K562 (cell line): ENCODE measurements at regions not wholly inside any gene's neighbourhood (a gene's known extent, or its start where the extent isn't known, plus 50 kb on each side); places are given as distances from the start of the nearest gene placed in this dataset.

Source experiments
- ATAC-seq: fragments of 200-7000 bp; cut with Tn5 transposase; 3 replicates; pipeline ENCODE4 v1.9.1; 2020; ENCODE audit warnings: moderate library complexity
- BruUV-seq: library from RNA; stranded (reverse); fragments of 400-500 nt; replicated peaks from 2 replicates; lab custom pipeline; 2021; lab: Mats Ljungman, UMichigan
- CTCF ChIA-PET: fragments of 300-600 bp; formaldehyde crosslinking; extraction: SDS; loops from one replicate; lab custom pipeline; 2021; ENCODE audit warnings: low intra/inter-chr PET ratio; lab: Yijun Ruan, JAX
- POLR2A ChIA-PET: fragments of 300-600, 350-650 bp; sonication (Branson Sonifier 250); formaldehyde crosslinking; extraction: SDS; loops from one replicate; lab custom pipeline; 2021; ENCODE audit warnings: antibody characterized with exemption, inconsistent platforms; lab: Yijun Ruan, JAX
- DNase-seq, 4 experiments: peaks; one replicate each; pipeline versions ENCODE4 v3.0.0 to v3.0.0-alpha.2; 2011 to 2018; ENCODE audit warnings: low spot score in 3 of 4, mixed read lengths in 3 of 4; ENCODE audit errors: extremely low read depth in 1 of 4
- FAIRE-seq: peaks from 2 replicates; lab custom pipeline; 2011; peaks lifted over from hg19 to GRCh38; lab: Jason Lieb, UNC
- H2AFZ ChIP-seq: 2 replicates; pipeline ENCODE4 v1.6.0; 2011; ENCODE audit warnings: low read depth, low read length, control low read depth, inconsistent platforms
- H3K27ac ChIP-seq: fragments of 200-600 bp; 3 replicates; pipeline ENCODE4 v1.8.0; 2011; ENCODE audit warnings: low read depth, mild to moderate bottlenecking, control low read depth, inconsistent platforms, low read length, moderate library complexity, mixed read lengths; ENCODE audit errors: extremely low read depth
- H3K27me3 ChIP-seq, 2 experiments: fragments of 300-600 bp in 1 of 2; 2 replicates in 1 of 2; 3 replicates in 1 of 2; pipeline versions ENCODE4 v1.6.0 to v1.8.0; 2011; ENCODE audit warnings: inconsistent platforms in 2 of 2, low read length in 2 of 2, mild to moderate bottlenecking in 1 of 2, mixed read lengths in 1 of 2, moderate library complexity in 1 of 2; ENCODE audit not compliant: control insufficient read depth in 2 of 2, insufficient read depth in 2 of 2
- H3K36me3 ChIP-seq: fragments of 300-600 bp; 3 replicates; pipeline ENCODE4 v1.8.0; 2011; ENCODE audit warnings: mild to moderate bottlenecking, low read length, inconsistent platforms; ENCODE audit not compliant: control insufficient read depth, insufficient read depth
- H3K4me1 ChIP-seq, 2 experiments: fragments of 200-600 bp in 1 of 2; replicated peaks in 1 of 2; 2 replicates in 1 of 2; 3 replicates in 1 of 2; pipeline versions ENCODE4 v1.5.1 to v1.8.0; 2011; ENCODE audit warnings: inconsistent platforms in 2 of 2, low read length in 2 of 2, mild to moderate bottlenecking in 1 of 2, mixed read lengths in 1 of 2, moderate library complexity in 1 of 2; ENCODE audit not compliant: control insufficient read depth in 2 of 2, insufficient read depth in 2 of 2
- H3K4me2 ChIP-seq: 2 replicates; pipeline ENCODE4 v1.6.1; 2011; ENCODE audit warnings: low read length, control low read depth, inconsistent platforms, mixed read lengths; ENCODE audit not compliant: insufficient read depth
- H3K4me3 ChIP-seq: fragments of 200-600 bp; sonication (generic), shearing (Covaris generic); 2 replicates; pipeline ENCODE4 v1.5.1; 2016; ENCODE audit warnings: control low read depth, inconsistent platforms
- H3K79me2 ChIP-seq: fragments of 200-600 bp; 3 replicates; pipeline ENCODE4 v1.8.0; 2011; ENCODE audit warnings: low read length, inconsistent platforms; ENCODE audit not compliant: control insufficient read depth, insufficient read depth
- H3K9ac ChIP-seq, 2 experiments: 2 replicates each; pipeline versions ENCODE4 v1.6.0 to v1.6.1; 2011; ENCODE audit warnings: low read depth in 2 of 2, low read length in 2 of 2, control low read depth in 1 of 2, inconsistent platforms in 1 of 2, mild to moderate bottlenecking in 1 of 2, mixed read lengths in 1 of 2; ENCODE audit not compliant: insufficient read depth in 1 of 2
- H3K9me1 ChIP-seq: one replicate; pipeline ENCODE4 v1.6.0; 2011; ENCODE audit warnings: inconsistent platforms, mild to moderate bottlenecking, low read length, moderate library complexity; ENCODE audit not compliant: control insufficient read depth, insufficient read depth
- H3K9me3 ChIP-seq: replicated peaks from 2 replicates; pipeline ENCODE4 v1.5.1; 2011; ENCODE audit warnings: low read depth, low read length, inconsistent platforms; ENCODE audit not compliant: control insufficient read depth, insufficient read depth
- H4K20me1 ChIP-seq: replicated peaks from 2 replicates; pipeline ENCODE4 v1.6.1; 2011; ENCODE audit warnings: low read length, inconsistent platforms, mixed read lengths; ENCODE audit not compliant: control insufficient read depth, insufficient read depth
- BRCA1 ChIP-seq, 2 experiments: fragments of 450-650 bp in 1 of 2; sonication (generic) in 1 of 2; formaldehyde crosslinking in 1 of 2; IDR thresholded peaks; 2 replicates each; pipeline versions ENCODE4 v1.5.0 to v1.6.1; 2017 to 2020; ENCODE audit warnings: mild to moderate bottlenecking in 1 of 2, missing genetic modification reagents in 1 of 2
- BRF1 ChIP-seq: IDR thresholded peaks from 3 replicates; pipeline ENCODE4 v1.6.1; 2011; ENCODE audit warnings: borderline replicate concordance, mild to moderate bottlenecking; ENCODE audit not compliant: insufficient read length; ENCODE audit errors: extremely low read depth
- HSF4 ChIP-seq: fragments of 250-450 bp; sonication (Bioruptor Pico); IDR thresholded peaks from 2 replicates; pipeline ENCODE4 v2.1.2; 2022; ENCODE audit warnings: mild to moderate bottlenecking, moderate library complexity, borderline replicate concordance
- MTA1 ChIP-seq: fragments of 450-650 bp; IDR thresholded peaks from 2 replicates; pipeline ENCODE4 v1.6.1; 2017; ENCODE audit warnings: borderline replicate concordance
- MYBL2 ChIP-seq, 2 experiments: fragments of 450-650 bp in 1 of 2; sonication (generic) in 1 of 2; formaldehyde crosslinking in 1 of 2; IDR thresholded peaks; 2 replicates each; pipeline versions ENCODE4 v1.6.1 to v1.8.1; 2017 to 2022; ENCODE audit warnings: borderline replicate concordance in 1 of 2, inconsistent platforms in 1 of 2, low read depth in 1 of 2, mild to moderate bottlenecking in 1 of 2, missing genetic modification reagents in 1 of 2, moderate library complexity in 1 of 2
- POLR2AphosphoS2 ChIP-seq: IDR thresholded peaks from 2 replicates; pipeline ENCODE4 v1.6.1; 2012; ENCODE audit warnings: low read length, improper control_type of control experiment
- RAD21 ChIP-seq, 2 experiments: fragments of 250-450 bp in 1 of 2; fragments of 450-650 bp in 1 of 2; sonication (Bioruptor Pico) in 1 of 2; formaldehyde crosslinking in 1 of 2; IDR thresholded peaks in 1 of 2; conservative IDR thresholded peaks in 1 of 2; 2 replicates each; pipeline versions ENCODE4 v1.4.0 to v1.8.0; 2020 to 2022; ENCODE audit warnings: mild to moderate bottlenecking in 2 of 2, moderate library complexity in 1 of 2
- SAFB ChIP-seq: fragments of 200-400 bp; formaldehyde crosslinking; IDR thresholded peaks from 2 replicates; pipeline ENCODE4 v1.6.1; 2017; ENCODE audit warnings: low read depth, low read length, borderline replicate concordance
- SLC30A9 ChIP-seq: fragments of 250-450 bp; sonication (Bioruptor Pico); IDR thresholded peaks from 2 replicates; pipeline ENCODE4 v1.8.0; 2022; ENCODE audit warnings: mild to moderate bottlenecking, moderate library complexity
- SMAD3 ChIP-seq: fragments of 450-650 bp; formaldehyde crosslinking; conservative IDR thresholded peaks from 2 replicates; pipeline ENCODE4 v1.4.0; 2020; ENCODE audit warnings: mild to moderate bottlenecking
- TGIF2 ChIP-seq: sonication (generic); formaldehyde crosslinking; IDR thresholded peaks from 2 replicates; pipeline ENCODE4 v1.8.1; 2022; ENCODE audit warnings: mild to moderate bottlenecking, missing genetic modification reagents, moderate library complexity
- XRCC5 ChIP-seq: fragments of 200-400 bp; formaldehyde crosslinking; IDR thresholded peaks from 2 replicates; pipeline ENCODE4 v1.6.1; 2017; ENCODE audit warnings: low read depth, mild to moderate bottlenecking, low read length
- ZBTB49 ChIP-seq: sonication (generic); formaldehyde crosslinking; IDR thresholded peaks from 2 replicates; pipeline ENCODE4 v1.8.0; 2022; ENCODE audit warnings: missing genetic modification reagents, mild to moderate bottlenecking, borderline replicate concordance
- ZKSCAN3 ChIP-seq: fragments of 250-450 bp; sonication (Bioruptor Pico); IDR thresholded peaks from 2 replicates; pipeline ENCODE4 v1.4.0; 2020
- ZNF124 ChIP-seq: sonication (generic); formaldehyde crosslinking; IDR thresholded peaks from 2 replicates; pipeline ENCODE4 v1.8.1; 2022; ENCODE audit warnings: missing genetic modification reagents
- ZNF224 ChIP-seq: sonication (generic); formaldehyde crosslinking; IDR thresholded peaks from 2 replicates; pipeline ENCODE4 v1.8.0; 2022; ENCODE audit warnings: mild to moderate bottlenecking, missing genetic modification reagents
- ZNF384 ChIP-seq: IDR thresholded peaks from 2 replicates; pipeline ENCODE4 v1.6.1; 2012; ENCODE audit warnings: low read depth, low read length, improper control_type of control experiment
- WGBS: fragments of 100-300 bp; shearing (Covaris generic); methylation state at CpG from one replicate; pipeline ENCODE4 v1.1.6; 2016; ENCODE audit warnings: low coverage, mixed read lengths; ENCODE audit not compliant: insufficient coverage; ENCODE audit errors: missing lambda C conversion rate; 5-methylcytosine and 5-hydroxymethylcytosine counted together
- in situ Hi-C: fragments of 300-500 bp; cut with MboI; formaldehyde crosslinking; loops from 4 replicates; pipeline ENCODE4 v1.15.0; 2018; ENCODE audit warnings: inconsistent platforms, mixed read lengths
- intact Hi-C: fragments of 100-400 bp; cut with micrococcal nuclease; formaldehyde crosslinking; loops from 2 replicates; pipeline ENCODE4 v1.14.2; 2022
- TF ChIP-seq, protein P1 (sequence below): fragments of 450-650 bp; formaldehyde crosslinking; IDR thresholded peaks from 2 replicates; pipeline ENCODE4 v1.4.0; 2020; ENCODE audit warnings: mild to moderate bottlenecking, moderate library complexity

- TF ChIP-seq HSF4 = no peak
Measured at GRCh38 chr10:35911954-35912353, 269.9 kb upstream of the FZD8 start (continued).

GRCh38 chr10:35911233-35911632, 269.1 kb upstream of the FZD8 start:
- intact Hi-C loops (no loop called here), in situ Hi-C loops (no loop called here)
- FAIRE-seq = no peak
- no TSS peak for BruUV-seq
- H3K4me3 ChIP-seq = no peak overlapping the region
- no peaks in the 10 kb centered on the region for H3K9me1 ChIP-seq
- no peak for DNase-seq
- no peaks in the 10 kb centered on the region for H3K27me3 ChIP-seq
- ChIA-PET POLR2A (no interaction called here), CTCF (no interaction called here)
- no peaks in the 10 kb centered on the region for H3K36me3 ChIP-seq
- H3K79me2 ChIP-seq = no peaks in the 10 kb centered on the region
- no peak overlapping the region for H2AFZ ChIP-seq
- H3K9ac ChIP-seq = no peak overlapping the region
- H3K27ac ChIP-seq = no peak overlapping the region
- H3K9me3 ChIP-seq = no peaks in the 10 kb centered on the region
- no peak overlapping the region for H3K4me2 ChIP-seq
- TF ChIP-seq BRF1 = no peak
- TF ChIP-seq HSF4 = no peak
- no peak for TF ChIP-seq ZNF124 (CRISPR knock-in tag)
- no peak for TF ChIP-seq RAD21 (CRISPR knock-in tag; conservative IDR thresholded peaks at IDR 0.05 in 1 of 2, IDR thresholded peaks at IDR 0.05 in 1 of 2)
- no peak for TF ChIP-seq XRCC5
- TF ChIP-seq BRCA1 (IDR thresholded peaks at IDR 0.05) = no peak
- TF ChIP-seq BRCA1 (CRISPR knock-in tag; IDR thresholded peaks at IDR 0.05) = no peak
- TF ChIP-seq SAFB = no peak
- TF ChIP-seq ZNF384 = no peak
- no peak for TF ChIP-seq ZKSCAN3 (CRISPR knock-in tag)
- TF ChIP-seq TGIF2 (CRISPR knock-in tag) = no peak
- TF ChIP-seq MYBL2 (IDR thresholded peaks at IDR 0.05; ENCODE audit: low read depth) = no peak
- no peak for TF ChIP-seq MYBL2 (CRISPR knock-in tag; IDR thresholded peaks at IDR 0.05; ENCODE audit: borderline replicate concordance)
- no peak for TF ChIP-seq MTA1
- no peak for TF ChIP-seq POLR2AphosphoS2
- no peak for TF ChIP-seq ZNF224 (CRISPR knock-in tag)
- TF ChIP-seq, protein P1, sequence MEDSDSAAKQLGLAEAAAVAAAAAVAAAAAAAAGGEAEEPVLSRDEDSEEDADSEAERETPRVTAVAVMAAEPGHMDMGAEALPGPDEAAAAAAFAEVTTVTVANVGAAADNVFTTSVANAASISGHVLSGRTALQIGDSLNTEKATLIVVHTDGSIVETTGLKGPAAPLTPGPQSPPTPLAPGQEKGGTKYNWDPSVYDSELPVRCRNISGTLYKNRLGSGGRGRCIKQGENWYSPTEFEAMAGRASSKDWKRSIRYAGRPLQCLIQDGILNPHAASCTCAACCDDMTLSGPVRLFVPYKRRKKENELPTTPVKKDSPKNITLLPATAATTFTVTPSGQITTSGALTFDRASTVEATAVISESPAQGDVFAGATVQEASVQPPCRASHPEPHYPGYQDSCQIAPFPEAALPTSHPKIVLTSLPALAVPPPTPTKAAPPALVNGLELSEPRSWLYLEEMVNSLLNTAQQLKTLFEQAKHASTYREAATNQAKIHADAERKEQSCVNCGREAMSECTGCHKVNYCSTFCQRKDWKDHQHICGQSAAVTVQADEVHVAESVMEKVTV (CRISPR knock-in tag) = no peak
- no peak for TF ChIP-seq SLC30A9 (CRISPR knock-in tag)
- TF ChIP-seq ZBTB49 (CRISPR knock-in tag) = no peak
- no peak for TF ChIP-seq SMAD3 (CRISPR knock-in tag)
- H3K4me1 ChIP-seq = no peaks in the 10 kb centered on the region
- ATAC-seq = no peak
- 0% methylated on average over 3 of the region's 3 CpGs for WGBS
- H4K20me1 ChIP-seq = no peaks in the 10 kb centered on the region
